ENCODE measurements at regions not wholly inside any gene's neighbourhood (a gene's known extent, or its start where the extent isn't known, plus 50 kb on each side); places are given as distances from the start of the nearest gene placed in this dataset.

DNA sequence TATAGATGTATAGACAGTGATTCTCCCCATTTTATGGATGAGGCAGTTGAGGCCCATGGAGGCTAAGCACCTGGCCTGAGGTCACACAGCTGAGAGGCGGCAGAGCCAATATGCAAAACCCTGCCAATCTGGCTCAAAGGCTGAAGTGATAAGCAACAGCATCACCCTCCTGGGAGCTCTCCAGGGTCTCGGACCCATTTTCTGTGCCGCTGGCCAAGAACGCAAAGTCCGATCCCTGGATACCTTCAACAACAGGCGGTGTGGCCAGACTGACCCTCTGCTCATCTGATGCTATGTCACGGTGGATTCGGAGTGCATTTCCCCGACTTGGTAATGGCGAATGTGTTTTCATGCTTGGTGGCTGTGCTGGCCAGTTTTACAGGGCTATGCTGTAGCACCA is 595.0 kb downstream of the TBC1D22A start:
- DNase-seq (ENCODE audit: low spot score) (no peak), ATAC-seq (no peak), FAIRE-seq (no peak)
- POLR2A ChIA-PET: no interaction called here
- Histone ChIP-seq H3K79me2 (ENCODE audit: insufficient read depth, low read length) (no peaks in the 10 kb centered on the region), H2AFZ (ENCODE audit: low read length) (no peak overlapping the region), H3K9me3 (ENCODE audit: low read length) (peaks cover 10% of the 10 kb centered on the region; the same call in 1 of the 2 replicates), H3K27me3 (ENCODE audit: control insufficient read depth in 1 of 2, insufficient read depth in 2 of 2, low read length in 2 of 2) (no peaks in the 10 kb centered on the region; a peak in 3 of 5 replicates), H3K9ac (ENCODE audit: insufficient read depth, low read depth, low read length) (no peak overlapping the region), H4K20me1 (ENCODE audit: insufficient read depth, low read length) (no peaks in the 10 kb centered on the region), H3K36me3 (replicated peaks in 1 of 2; ENCODE audit: control insufficient read depth in 1 of 2, insufficient read depth in 2 of 2, low read length in 2 of 2) (no peaks in the 10 kb centered on the region), H3K4me3 (replicated peaks in 1 of 3; ENCODE audit: insufficient read depth in 1 of 3, low read depth in 2 of 3, low read length in 3 of 3) (no peak overlapping the region), H3K4me2 (ENCODE audit: low read depth, low read length) (no peak overlapping the region), H3K27ac (ENCODE audit: extremely low read length, insufficient read depth, low read length) (no peak overlapping the region), H3K4me1 (ENCODE audit: insufficient read depth, low read length) (no peaks in the 10 kb centered on the region)
- intact Hi-C loops (cut with micrococcal nuclease; ENCODE audit: unreplicated experiment) (no loop called here), in situ Hi-C loops (cut with HindIII; ENCODE audit: extremely low pct_ligation_motif_present, low pct_unique_long_range_greater_than_20kb) (no loop called here)
- TF ChIP-seq ATRX (CRISPR knock-in tag; IDR thresholded peaks at IDR 0.05; ENCODE audit: borderline replicate concordance) (no peak), MYPOP (CRISPR knock-in tag; IDR thresholded peaks at IDR 0.05) (no peak), HMG20B (CRISPR knock-in tag; conservative IDR thresholded peaks at IDR 0.05) (no peak), ZNF274 (CRISPR knock-in tag; IDR thresholded peaks at IDR 0.05) (no peak), ZNF383 (CRISPR knock-in tag; IDR thresholded peaks at IDR 0.05; ENCODE audit: borderline replicate concordance) (no peak)
- TF ChIP-seq, protein P1, sequence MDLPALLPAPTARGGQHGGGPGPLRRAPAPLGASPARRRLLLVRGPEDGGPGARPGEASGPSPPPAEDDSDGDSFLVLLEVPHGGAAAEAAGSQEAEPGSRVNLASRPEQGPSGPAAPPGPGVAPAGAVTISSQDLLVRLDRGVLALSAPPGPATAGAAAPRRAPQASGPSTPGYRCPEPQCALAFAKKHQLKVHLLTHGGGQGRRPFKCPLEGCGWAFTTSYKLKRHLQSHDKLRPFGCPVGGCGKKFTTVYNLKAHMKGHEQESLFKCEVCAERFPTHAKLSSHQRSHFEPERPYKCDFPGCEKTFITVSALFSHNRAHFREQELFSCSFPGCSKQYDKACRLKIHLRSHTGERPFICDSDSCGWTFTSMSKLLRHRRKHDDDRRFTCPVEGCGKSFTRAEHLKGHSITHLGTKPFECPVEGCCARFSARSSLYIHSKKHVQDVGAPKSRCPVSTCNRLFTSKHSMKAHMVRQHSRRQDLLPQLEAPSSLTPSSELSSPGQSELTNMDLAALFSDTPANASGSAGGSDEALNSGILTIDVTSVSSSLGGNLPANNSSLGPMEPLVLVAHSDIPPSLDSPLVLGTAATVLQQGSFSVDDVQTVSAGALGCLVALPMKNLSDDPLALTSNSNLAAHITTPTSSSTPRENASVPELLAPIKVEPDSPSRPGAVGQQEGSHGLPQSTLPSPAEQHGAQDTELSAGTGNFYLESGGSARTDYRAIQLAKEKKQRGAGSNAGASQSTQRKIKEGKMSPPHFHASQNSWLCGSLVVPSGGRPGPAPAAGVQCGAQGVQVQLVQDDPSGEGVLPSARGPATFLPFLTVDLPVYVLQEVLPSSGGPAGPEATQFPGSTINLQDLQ (CRISPR knock-in tag; IDR thresholded peaks at IDR 0.05): no peak
- WGBS (ENCODE audit: low lambda C conversion rate): 22% methylated on average over 7 of the region's 10 CpGs
- no TSS peak for BruUV-seq (replicated peaks)
- CTCF ChIA-PET (ENCODE audit: low intra/inter-chr PET ratio, low total read pairs): no interaction called here

Measured in HepG2 (cell line).